ENCODE measurements at regions not wholly inside any gene's neighbourhood (a gene's known extent, or its start where the extent isn't known, plus 50 kb on each side); places are given as distances from the start of the nearest gene placed in this dataset.
"Not testable (repeated sequence)": the region's sequence is repeated elsewhere in the genome, so short reads cannot be mapped to it uniquely, and the experiment has no call there.

DNA sequence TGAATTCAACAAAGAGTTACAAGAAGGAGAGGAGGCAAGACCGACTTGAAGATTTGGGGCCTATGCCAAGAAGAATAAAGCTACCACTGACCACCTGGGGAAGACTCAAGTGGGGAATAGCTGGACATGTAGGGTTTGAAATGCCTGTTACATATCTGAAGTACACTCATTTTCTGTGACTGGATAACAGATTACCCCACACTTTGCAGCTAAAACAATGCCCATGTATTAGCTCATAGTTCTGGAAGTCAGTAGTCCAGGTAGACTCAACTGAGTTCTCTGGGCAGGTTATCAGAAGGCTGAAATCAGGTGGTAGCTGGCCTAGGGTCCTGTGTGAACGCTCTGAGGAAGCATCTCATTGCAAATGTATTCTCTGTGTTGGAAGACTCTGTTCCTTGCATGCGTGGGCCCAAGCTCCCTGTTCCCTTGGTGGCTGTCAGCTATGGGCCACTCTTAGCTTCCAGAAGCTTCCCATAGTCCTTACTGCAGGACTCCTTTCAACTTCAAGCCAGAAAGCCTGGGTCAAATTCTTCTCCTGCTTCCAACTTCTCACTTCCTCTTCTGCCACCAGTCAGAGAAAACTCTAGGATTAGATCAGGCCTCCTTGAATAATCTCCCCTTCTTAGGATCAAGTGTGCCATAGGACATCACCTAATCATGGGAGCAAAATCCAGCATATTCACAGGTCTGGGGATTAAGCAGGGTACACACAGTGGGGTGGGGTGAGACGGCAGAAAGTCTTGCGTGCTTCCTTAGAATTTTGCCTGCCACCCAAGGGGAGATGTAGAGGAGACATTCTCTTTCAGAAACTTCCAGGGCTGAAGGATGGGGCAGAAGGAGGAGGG is 187.8 kb downstream of the SHQ1 start:
- no peak for DNase-seq (ENCODE audit: low read depth in 3 of 3, low spot score in 1 of 3)

DNA sequence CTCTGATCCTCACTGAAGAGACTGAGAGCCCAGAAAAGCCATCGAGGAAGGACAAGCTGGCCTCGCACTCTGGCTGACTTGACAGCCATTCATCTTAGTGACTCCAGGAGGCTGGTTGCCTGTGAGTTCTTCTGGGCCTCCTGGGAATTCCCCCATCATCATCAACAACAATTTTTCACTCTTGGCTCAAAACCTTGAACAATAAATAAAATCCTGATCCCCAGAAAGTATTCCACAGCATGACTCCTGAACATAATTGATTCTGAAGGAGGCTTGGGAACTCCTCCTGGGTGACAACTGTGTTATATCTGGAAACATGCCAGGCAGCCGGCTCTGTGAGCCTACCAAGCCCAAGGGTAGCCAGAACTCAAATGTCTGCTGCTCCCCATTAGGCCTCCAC is 188.6 kb downstream of the SHQ1 start:
- DNase-seq (ENCODE audit: low read depth in 3 of 3, low spot score in 1 of 3), result no peak

DNA sequence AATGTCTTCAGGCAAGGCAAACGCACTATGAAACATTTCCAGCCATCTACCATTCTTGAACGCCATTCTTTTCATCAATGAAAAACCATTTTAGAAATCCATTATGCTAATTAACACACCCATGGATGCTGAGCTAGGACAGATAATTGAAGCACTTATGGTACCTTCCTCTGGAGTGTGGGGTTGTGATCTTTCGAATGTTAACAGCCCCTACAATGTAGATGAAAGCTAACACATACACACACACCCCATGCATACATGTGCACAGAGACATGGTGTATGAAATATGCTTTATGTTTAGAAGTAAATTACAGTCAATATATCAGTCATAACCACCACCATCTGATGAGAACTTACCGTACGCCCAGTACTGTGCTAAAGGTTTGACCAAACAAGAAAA is 189.1 kb downstream of the SHQ1 start:
- no peak for DNase-seq (ENCODE audit: low read depth in 3 of 3, low spot score in 1 of 3)

DNA sequence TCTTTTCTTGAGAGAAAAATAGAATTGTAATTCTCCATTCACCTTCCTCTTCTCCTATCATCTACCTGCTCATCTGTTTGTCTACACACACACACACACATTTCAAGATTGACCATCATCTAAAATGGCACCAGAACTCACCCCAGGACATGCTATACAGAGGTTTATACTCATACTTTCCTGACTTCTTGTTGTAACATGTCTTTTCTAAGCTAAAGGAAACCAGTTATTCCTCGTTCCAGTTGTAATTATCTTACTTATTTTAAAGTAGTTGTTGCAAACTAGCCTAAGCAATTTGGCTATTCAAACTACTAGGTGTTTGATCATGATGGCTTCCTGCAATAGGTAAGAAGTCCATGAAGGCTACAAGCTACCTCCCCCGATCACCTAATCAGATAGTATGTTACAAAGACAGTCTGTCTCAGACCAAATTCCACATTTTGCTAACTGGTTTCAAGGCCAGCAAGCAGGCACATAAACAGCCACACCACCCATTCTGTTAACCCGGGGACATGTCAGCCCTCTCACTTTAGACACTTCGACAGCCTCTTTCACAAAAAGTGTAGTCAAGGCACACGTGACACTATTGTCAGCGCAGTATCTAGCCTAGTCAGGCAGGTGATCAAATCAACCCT is 189.7 kb downstream of the SHQ1 start:
- no peak for DNase-seq (ENCODE audit: low read depth in 3 of 3, low spot score in 1 of 3)

DNA sequence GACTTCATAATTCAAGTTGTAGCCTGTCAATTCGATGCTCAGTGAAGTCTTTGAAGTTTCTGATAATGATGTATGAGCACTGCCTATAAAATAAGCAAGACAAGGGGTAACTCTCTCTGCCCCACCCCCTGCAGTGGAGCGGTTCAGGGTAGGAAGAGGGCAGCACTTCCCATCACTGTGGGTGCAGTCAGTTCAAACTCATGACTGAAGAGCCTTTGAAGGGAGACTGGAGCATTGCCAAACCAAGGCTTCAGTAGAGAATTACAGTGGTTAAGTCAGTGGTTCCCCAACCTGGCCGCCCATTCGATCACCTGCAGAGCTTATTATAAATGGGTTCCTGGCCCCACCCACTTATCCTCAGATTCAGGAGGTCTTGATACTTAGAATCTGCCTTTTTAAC is 190.6 kb downstream of the SHQ1 start:
- peak in 1 of 3 donors; percentile 16 for DNase-seq (ENCODE audit: low read depth in 3 of 3, low spot score in 1 of 3)

DNA sequence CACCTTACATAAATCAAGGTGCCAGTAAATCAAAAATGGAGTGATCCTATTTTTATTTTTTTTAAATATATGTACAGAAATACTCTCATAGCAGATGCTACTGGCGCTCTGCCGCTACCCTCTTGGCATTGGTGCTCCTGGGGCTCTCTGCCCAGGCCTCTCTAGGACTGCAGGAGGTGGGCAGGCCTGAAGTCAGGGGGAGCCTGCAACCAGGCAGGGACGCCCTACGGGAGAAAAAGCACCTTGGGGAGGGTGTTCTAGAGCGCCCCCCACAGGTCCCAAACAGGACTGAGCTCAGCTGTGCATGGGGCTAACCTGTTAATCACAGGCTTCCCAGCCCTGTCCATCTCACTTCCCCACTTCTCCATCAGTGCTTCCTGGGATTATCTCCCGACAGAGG is 192.5 kb downstream of the SHQ1 start:
- no peak for DNase-seq (ENCODE audit: low read depth in 3 of 3, low spot score in 1 of 3)

DNA sequence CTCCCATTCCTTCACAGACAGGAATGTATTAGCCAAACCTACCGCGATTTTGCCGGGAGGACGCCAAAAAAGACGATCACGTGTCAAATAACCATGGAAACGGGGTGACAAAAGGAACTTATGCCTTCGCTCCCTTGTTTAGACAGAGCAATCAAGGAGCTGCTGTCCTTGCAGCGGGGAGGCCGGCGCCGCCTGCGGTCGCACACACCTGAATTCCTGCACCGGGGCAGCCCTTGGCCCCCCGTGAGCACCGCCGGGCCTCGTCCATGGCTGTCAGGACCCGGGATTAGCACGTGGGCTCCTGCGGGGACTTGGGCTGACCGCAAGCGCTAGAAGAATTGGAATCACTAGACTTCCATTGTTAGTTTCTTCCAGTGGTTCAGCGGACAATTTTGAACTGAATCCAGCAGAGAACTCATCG is 193.1 kb downstream of the SHQ1 start:
- no peak for DNase-seq (ENCODE audit: low read depth in 3 of 3, low spot score in 1 of 3)

DNA sequence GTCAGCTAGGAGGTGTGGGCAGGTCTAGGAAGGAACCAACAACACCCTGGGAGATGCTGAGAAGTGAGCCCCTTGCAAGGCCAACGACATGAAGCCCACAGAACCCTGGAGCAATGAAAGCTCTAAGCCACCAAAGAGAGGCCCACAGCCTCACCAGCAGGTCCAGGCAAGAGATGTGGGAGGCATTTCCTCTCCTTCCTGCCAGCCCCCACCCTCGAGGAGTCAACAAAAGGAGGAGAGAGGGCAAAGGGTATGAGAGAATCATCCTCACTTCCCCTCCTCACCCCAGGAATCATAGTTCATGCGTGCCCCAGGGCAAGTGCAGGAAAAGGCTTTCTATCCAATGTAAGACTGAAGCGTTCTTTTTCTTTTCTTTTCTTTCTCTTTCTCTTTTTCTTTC is 195.8 kb downstream of the SHQ1 start:
- DNase-seq (ENCODE audit: low read depth in 3 of 3, low spot score in 1 of 3), result no peak

DNA sequence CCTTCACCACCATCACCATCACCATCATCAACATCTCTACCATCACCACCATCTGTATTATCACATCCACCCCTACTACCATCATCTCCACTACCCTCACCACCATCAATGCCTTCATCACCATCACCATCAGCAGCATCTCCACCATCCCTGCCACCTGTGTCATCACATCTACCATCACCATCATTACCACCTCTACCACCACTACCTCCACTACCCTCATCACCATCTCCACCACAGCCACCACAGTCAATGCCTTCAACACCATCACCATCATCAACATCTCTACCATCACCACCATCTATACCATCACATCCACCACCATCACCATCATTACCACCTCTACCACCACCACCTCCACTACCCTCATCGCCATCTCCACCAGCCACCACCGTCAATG is 196.7 kb downstream of the SHQ1 start:
- DNase-seq (ENCODE audit: low read depth in 3 of 3, low spot score in 1 of 3), result no peak

DNA sequence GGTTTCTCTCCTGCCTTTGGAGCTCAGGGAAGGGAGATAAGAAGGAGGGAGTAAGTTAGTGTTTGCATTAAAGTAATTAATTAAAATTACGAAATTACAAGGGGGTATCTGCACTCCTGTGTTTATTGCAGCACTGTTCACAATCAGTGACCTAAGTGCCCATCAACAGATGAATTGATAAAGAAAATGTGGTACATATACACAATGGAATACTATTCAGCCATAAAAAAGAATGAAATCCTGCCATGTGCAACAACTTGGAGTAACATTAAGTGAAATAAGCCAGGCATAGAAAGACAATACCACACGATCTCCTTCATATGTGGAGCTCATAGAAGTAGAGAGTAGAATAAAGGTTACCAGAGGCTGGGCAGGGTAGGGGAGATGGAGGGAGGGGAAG is 202.0 kb downstream of the SHQ1 start:
- DNase-seq (ENCODE audit: low read depth in 3 of 3, low spot score in 1 of 3), result no peak

DNA sequence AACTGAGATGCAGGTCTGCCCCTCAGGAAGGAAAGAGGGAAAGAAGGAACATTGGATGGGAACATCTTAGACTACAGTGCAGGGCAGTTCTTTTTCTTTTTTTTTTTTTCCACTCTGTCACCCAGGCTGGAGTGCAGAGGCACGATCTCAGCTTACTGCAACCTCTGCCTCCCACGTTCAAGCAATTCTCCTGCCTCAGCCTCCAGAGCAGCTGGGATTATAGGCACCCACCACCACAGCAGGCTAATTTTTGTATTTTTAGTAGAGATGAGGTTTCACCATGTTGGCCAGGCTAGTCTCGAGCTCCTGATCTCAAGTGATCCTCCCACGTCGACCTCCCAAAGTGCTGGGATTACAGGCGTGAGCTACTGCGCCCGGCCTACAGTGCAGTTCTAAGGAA is 204.6 kb downstream of the SHQ1 start:
- DNase-seq (ENCODE audit: low read depth in 3 of 3, low spot score in 1 of 3), result not testable (repeated sequence)

DNA sequence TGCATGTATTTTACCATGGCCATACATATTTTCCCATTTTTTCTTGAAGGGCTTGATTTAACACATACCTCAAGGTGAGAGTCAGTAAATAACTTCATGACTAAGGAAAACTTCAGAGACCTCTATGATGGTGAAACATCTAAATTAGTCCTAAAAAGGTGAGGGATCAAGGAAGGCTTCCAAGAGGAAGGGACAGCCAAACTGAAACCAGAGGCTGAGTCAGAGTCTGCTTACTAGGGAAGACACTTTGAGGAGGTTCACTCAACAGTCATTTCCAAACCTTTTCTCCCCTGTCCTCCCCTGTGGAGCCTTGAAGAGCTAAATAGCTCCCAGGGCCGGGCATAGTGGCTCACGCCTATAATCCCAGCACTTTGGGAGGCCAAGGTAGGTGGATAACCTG is 206.6 kb downstream of the SHQ1 start:
- DNase-seq (ENCODE audit: low read depth in 3 of 3, low spot score in 1 of 3), result no peak

DNA sequence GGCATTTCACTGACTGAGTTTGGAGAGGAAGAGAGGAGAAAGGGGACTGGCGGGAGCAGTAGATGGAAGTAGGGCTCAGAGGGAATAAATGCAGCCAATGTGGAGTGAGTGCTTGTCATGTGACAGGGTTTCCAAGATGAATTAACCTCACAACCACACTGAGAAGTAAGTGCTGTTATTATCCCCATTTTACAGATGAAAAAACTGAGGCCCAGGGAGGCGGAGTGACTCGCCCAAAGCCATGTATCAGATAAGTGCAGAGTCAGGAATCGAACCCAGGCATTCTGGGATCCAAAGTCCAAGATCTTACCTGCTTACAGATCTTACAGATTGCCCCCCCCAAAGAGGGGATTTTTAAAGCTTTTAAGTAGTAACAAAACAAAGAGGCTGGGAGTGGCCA is 207.2 kb downstream of the SHQ1 start:
- DNase-seq (ENCODE audit: low read depth in 3 of 3, low spot score in 1 of 3), result no peak

DNA sequence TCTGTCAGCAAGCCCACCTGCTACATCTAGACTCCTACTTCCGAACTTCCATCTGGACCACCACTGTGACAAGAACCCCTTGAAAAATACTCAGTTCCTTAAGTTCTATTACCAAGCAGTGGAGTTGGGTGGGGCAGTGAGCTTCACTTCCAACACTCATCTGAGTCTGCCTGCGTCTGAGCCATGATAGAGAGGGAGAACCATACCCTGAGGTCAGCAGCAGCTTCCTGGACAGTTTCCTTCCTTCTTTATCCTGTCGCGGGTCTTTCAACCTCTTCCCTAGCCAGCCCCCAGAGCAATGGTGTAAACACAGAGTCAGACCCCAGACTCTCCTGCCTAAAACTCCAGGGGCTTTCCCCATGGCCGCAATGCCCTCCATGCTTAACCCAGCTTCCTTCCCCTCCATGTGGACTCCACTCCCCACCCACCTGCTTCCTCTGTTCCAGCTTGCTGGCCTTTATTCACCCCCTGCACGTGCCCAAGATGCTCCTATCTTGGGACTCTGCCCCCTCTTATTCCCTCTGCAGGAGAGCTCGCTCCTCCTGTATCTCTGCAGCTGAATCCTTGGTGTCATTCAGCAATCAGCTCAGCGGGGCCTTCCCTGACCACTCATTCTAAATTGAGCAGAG is 211.2 kb downstream of the SHQ1 start:
- no peak for DNase-seq (ENCODE audit: low read depth in 3 of 3, low spot score in 1 of 3)

DNA sequence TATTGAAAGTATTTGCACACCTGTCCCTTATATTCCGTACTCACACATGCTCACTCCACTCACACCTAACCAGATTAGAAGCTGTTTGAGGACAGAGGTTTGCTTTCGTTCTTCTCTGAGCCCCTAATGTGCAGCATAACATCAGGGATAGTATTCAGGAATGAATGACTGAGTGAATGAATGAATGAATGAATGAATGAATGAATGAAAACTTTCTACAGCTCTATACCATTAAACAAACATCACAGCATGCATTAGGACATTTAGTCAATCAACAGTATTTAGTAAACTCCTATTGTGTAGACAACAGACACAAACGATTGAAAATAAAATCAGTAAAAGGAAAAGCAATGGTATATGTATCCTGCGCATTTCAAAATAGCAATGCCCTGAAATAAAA is 212.7 kb downstream of the SHQ1 start:
- no peak for DNase-seq (ENCODE audit: low read depth in 3 of 3, low spot score in 1 of 3)

DNA sequence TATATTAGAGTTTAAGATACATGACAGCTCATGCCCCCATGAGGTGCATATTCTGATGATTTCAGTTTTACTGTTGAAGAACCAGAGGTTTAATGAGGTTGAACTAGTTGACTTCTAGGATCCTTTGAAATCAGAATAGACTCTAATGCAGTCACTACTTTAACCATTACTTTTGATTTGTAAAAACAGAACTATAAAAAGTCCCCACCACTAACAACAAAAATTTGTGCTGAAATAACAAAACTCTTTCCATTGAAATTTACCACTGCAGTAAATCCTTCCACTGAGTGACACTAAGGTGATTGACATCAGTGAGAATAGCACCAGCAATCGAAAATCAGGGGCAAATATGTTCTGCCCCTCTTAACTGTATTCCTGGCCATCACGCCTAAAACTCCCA is 214.1 kb downstream of the SHQ1 start:
- no peak for DNase-seq (ENCODE audit: low read depth in 3 of 3, low spot score in 1 of 3)

DNA sequence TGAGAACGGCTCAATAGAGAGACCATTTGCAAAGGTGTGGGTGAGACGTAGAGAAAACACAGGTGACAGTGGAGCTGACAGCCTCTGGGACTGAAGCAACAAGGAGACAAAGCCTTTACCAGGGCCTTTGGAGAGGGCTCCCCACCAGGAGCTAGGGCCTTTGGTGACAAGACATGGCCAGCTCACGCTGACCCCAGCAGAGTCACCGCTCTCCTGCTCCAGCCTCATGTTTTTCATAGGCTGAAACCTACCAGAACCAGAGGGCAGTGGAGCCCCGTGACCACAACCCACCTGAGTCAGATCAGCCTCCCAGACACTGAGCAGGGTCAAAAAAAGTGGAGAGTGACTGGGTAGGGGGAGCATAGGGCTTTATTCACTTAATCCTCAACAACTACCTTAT is 214.7 kb downstream of the SHQ1 start:
- no peak for DNase-seq (ENCODE audit: low read depth in 3 of 3, low spot score in 1 of 3)

DNA sequence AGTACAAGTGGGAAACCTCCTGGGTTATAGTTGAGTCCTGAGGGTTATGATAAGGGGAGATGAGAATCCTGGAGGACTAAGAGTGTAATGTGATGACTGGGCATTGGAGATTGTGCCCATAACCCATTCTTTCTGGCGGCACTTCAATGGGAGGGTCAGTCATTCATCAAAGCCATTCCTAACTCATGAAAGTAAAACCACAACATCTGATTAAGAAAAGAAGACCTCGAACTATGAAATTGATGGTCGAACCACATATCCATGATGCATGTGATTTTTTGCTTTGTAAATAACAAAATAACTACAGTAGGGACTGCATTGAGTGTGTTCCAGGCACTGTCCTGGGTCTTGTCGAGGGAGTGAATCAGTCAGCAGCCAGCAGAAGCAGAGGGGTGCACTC is 215.1 kb downstream of the SHQ1 start:
- DNase-seq (ENCODE audit: low read depth in 3 of 3, low spot score in 1 of 3), result no peak

DNA sequence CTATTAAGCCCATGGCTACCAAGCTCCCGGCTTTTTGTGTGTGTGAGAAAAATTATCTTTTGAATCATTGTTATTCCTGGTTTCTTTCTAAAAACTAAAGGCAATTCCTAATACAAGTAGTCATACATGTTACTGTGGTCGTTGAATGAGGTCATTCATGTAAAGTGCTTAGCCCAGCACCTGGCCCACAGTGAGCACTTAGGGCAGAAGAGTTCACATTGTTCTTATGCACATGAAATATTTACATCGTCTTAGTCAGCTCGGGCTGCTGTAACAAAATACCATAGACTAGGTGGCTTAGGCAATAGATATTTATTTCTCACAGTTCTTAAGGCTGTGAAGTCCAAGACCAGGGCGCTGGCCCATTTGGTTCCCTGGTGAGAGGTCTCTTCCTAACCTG is 216.1 kb downstream of the SHQ1 start:
- no peak for DNase-seq (ENCODE audit: low read depth in 3 of 3, low spot score in 1 of 3)

DNA sequence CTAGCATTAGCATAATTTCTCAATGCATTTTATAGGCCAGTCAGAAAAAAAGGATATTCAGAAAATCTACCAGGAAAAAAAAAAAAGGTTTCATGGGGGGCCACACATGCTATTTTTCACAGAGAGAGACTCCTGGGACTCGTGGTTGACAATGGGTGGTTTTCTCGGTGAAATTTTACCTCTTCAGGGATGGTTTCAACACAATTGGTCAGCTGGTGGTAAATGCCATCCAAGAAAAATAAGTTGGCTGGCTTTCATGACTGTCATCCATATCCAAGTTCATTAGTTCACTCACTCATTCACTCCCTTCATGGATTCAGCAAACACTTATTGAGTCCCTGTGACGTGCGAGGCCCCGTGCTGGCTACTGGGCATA is 217.3 kb downstream of the SHQ1 start:
- no peak for DNase-seq (ENCODE audit: low read depth in 3 of 3, low spot score in 1 of 3)

DNA sequence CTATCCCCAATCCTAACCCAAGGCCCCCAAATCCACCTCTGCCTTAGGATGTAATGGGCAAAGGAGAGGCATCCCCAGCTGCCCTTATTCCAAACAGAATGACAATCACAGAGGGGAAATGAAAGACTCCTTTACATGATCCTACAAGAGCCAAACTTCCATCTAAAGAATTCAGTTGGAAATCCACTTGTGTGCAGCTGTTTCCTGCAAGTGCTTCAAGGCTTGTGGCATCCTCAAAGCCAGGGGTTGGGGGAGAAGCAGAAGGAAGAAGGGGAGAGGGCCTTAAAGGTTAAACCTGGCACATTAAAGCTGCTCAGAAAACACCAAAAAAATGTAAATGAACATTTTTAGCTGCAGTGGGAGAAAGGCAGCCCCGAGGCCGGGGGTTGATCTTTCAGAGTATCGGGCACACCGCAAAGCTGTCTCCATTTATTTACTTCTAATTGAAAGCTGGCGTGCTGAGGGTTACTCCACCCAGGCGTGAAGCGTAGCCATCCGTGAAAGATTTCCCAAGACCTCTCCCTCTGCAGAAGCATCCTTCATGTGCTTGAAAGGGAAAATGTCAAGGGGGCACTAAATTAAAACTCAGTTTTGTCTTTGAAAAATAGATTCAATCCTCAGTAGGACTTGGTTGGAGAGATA is 217.8 kb downstream of the SHQ1 start:
- DNase-seq (ENCODE audit: low read depth in 3 of 3, low spot score in 1 of 3), result no peak

DNA sequence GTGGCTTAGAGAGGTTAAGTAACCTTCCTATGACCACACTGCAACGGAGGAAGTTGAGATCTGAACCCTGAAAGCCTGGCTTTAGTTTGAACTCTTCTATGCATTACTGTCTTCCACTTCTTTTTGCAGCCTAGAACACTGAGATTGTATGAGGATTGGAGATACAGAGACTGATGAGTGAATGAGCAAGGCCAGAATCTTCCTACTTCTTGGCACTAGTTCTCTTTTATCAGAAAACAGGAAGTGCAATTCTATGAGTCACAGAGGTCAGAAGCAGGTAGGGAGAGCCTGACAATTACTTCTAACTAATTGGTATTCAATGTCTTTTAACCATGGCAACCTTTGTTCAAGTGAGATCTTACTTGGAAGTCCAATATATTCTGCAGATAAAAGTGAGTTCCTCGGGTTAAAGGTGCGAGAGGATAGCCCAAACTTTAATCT is 219.0 kb downstream of the SHQ1 start:
- no peak for DNase-seq (ENCODE audit: low read depth in 3 of 3, low spot score in 1 of 3)

Data from stimulated activated CD4-positive, alpha-beta T cell treated with anti-CD3 and anti-CD28 coated beads, TNF-alpha, amount 100 ng/mL, for 1 hour (primary cell).